NCI-H2107 treated with DMSO at 0.1 percent for 48 hours (cell line): ENCODE measurements at regions not wholly inside any gene's neighbourhood (a gene's known extent, or its start where the extent isn't known, plus 50 kb on each side); places are given as distances from the start of the nearest gene placed in this dataset.
A peak's percentile ranks its signal among the peaks of the same experiment; 100 is the strongest.
"Not testable (repeated sequence)": the region's sequence is repeated elsewhere in the genome, so short reads cannot be mapped to it uniquely, and the experiment has no call there.

Experiments used
- DNase-seq: peaks from one replicate; lab custom pipeline; 2025; ENCODE audit not compliant: unreplicated experiment; lab: John Stamatoyannopoulos, UW

GRCh38 chr4:181105487-181105886 lies 1137.7 kb upstream of the TENM3 start:
- no peak for DNase-seq

- DNase-seq = no peak
Observed at GRCh38 chr4:181106398-181106797, 1136.8 kb upstream of the TENM3 start.

GRCh38 chr4:181108237-181108636 lies 1135.0 kb upstream of the TENM3 start:
- DNase-seq = no peak

- no peak for DNase-seq
Observed at GRCh38 chr4:181119186-181119585, 1124.0 kb upstream of the TENM3 start.

- DNase-seq = no peak
Observed at GRCh38 chr4:181121733-181122132, 1121.5 kb upstream of the TENM3 start.

GRCh38 chr4:181127171-181127570 lies 1116.0 kb upstream of the TENM3 start:
- no peak for DNase-seq

GRCh38 chr4:181130317-181130716 lies 1112.9 kb upstream of the TENM3 start:
- DNase-seq = not testable (repeated sequence)

GRCh38 chr4:181137351-181137750 lies 1105.9 kb upstream of the TENM3 start:
- no peak for DNase-seq

GRCh38 chr4:181138116-181138515 lies 1105.1 kb upstream of the TENM3 start:
- DNase-seq = no peak

- DNase-seq = peak; percentile 41
Observed at GRCh38 chr4:181140037-181140603, 1103.1 kb upstream of the TENM3 start.

- peak; percentile 22 for DNase-seq
Observed at GRCh38 chr4:181143250-181143854, 1099.8 kb upstream of the TENM3 start.

GRCh38 chr4:181146051-181146450 lies 1097.2 kb upstream of the TENM3 start:
- DNase-seq = no peak

GRCh38 chr4:181147416-181147951 lies 1095.7 kb upstream of the TENM3 start:
- no peak for DNase-seq

GRCh38 chr4:181148470-181148869 lies 1094.7 kb upstream of the TENM3 start:
- DNase-seq = no peak

- DNase-seq = no peak
Observed at GRCh38 chr4:181150191-181150590, 1093.0 kb upstream of the TENM3 start.

GRCh38 chr4:181151856-181152255 lies 1091.3 kb upstream of the TENM3 start:
- DNase-seq = no peak

- DNase-seq = no peak
Observed at GRCh38 chr4:181157647-181158046, 1085.6 kb upstream of the TENM3 start.

GRCh38 chr4:181158971-181159370 lies 1084.2 kb upstream of the TENM3 start:
- no peak for DNase-seq

GRCh38 chr4:181161669-181162068 lies 1081.5 kb upstream of the TENM3 start:
- DNase-seq = peak; percentile 21

GRCh38 chr4:181162266-181162665 lies 1080.9 kb upstream of the TENM3 start:
- DNase-seq = no peak

GRCh38 chr4:181162676-181163075 lies 1080.5 kb upstream of the TENM3 start:
- DNase-seq = no peak

GRCh38 chr4:181166742-181167399 lies 1076.3 kb upstream of the TENM3 start:
- no peak for DNase-seq
